22Rv1 (cell line): ENCODE measurements at regions not wholly inside any gene's neighbourhood (a gene's known extent, or its start where the extent isn't known, plus 50 kb on each side); places are given as distances from the start of the nearest gene placed in this dataset.
A peak's percentile ranks its signal among the peaks of the same experiment; 100 is the strongest.

Source experiments
- H3K27ac ChIP-seq: fragments of 450-650 bp; 2 replicates; pipeline ENCODE4 v1.5.1; 2017
- ZFX ChIP-seq: fragments of 450-650 bp; IDR thresholded peaks from 2 replicates; pipeline ENCODE4 v1.6.1; 2017; ENCODE audit warnings: antibody characterized with exemption, borderline replicate concordance
- TF ChIP-seq, protein P1 (sequence below): fragments of 450-650 bp; IDR thresholded peaks from 2 replicates; pipeline ENCODE4 v1.5.1; 2017; ENCODE audit warnings: mild to moderate bottlenecking

- TF ChIP-seq, protein P1, sequence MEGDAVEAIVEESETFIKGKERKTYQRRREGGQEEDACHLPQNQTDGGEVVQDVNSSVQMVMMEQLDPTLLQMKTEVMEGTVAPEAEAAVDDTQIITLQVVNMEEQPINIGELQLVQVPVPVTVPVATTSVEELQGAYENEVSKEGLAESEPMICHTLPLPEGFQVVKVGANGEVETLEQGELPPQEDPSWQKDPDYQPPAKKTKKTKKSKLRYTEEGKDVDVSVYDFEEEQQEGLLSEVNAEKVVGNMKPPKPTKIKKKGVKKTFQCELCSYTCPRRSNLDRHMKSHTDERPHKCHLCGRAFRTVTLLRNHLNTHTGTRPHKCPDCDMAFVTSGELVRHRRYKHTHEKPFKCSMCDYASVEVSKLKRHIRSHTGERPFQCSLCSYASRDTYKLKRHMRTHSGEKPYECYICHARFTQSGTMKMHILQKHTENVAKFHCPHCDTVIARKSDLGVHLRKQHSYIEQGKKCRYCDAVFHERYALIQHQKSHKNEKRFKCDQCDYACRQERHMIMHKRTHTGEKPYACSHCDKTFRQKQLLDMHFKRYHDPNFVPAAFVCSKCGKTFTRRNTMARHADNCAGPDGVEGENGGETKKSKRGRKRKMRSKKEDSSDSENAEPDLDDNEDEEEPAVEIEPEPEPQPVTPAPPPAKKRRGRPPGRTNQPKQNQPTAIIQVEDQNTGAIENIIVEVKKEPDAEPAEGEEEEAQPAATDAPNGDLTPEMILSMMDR: no peak
- no peak for TF ChIP-seq ZFX
- no peak overlapping the region for H3K27ac ChIP-seq
Measured at GRCh38 chr20:19932170-19932667, 84.9 kb upstream of the NAA20 start.

GRCh38 chr20:19934792-19935491, 82.2 kb upstream of the NAA20 start:
- peak overlapping the region; percentile 62 for H3K27ac ChIP-seq
- TF ChIP-seq ZFX: no peak
- TF ChIP-seq, protein P1: no peak

- H3K27ac ChIP-seq: peak overlapping the region; percentile 62
- TF ChIP-seq ZFX: no peak
- TF ChIP-seq, protein P1: no peak
Measured at GRCh38 chr20:19935842-19936241, 81.3 kb upstream of the NAA20 start.

GRCh38 chr20:19936466-19937200, 80.5 kb upstream of the NAA20 start:
- H3K27ac ChIP-seq: peak overlapping the region; percentile 62; the same call in 1 of the 2 replicates
- TF ChIP-seq, protein P1: no peak
- no peak for TF ChIP-seq ZFX

- H3K27ac ChIP-seq: no peak overlapping the region
- no peak for TF ChIP-seq ZFX
- TF ChIP-seq, protein P1: no peak
Measured at GRCh38 chr20:19937218-19937617, 79.9 kb upstream of the NAA20 start.

DNA sequence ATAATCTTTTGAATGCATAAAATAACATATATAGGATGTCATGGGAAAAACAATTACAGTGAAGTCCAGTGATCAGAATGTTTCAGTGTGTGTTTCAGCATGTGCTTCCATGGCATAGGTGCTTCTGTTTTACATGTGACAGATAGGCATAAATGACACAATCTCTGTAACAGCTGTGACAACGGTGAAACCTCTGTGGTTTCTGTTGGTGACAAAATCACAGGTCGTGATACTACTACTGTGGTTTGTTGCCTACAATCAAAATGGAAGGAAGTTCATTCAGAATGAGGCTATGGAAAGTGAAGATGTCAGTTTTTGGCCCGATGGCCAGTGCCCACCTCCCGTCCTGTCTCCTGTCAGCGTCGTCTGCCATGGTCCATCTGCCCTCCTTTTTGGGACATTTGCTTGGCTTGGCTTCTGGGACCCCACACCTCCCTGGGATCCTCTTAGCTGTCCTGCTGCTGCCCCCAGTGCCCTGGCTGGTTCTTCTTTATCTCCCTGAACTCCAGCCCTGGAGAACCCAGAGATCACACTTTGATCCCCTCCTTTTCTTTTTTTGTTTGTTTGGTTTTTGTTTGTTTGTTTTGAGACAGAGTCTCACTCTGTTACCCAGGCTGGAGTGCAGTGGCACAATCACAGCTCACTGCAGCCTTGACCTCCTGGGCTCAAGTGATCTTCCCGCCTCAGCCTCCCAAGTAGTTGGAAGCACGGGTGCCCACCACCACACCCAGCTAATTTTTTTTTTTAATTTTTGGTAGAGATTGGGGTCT, 79.3 kb upstream of the NAA20 start:
- no peak overlapping the region for H3K27ac ChIP-seq
- no peak for TF ChIP-seq ZFX
- TF ChIP-seq, protein P1: no peak
